Transverse colon (tissue), 4 donors: ENCODE measurements at regions not wholly inside any gene's neighbourhood (a gene's known extent, or its start where the extent isn't known, plus 50 kb on each side); places are given as distances from the start of the nearest gene placed in this dataset.

Source experiments
- CTCF ChIP-seq, 5 experiments: fragments of 200-600 bp in 3 of 5; fragments of 450-650 bp in 2 of 5; sonication (generic) in 3 of 5; IDR thresholded peaks; 1 replicate in 2 of 5; 2 replicates in 3 of 5; pipeline ENCODE4 v1.5.1; 2016 to 2017; ENCODE audit warnings: antibody characterized with exemption in 5 of 5, inconsistent platforms in 3 of 5, mild to moderate bottlenecking in 2 of 5, moderate library complexity in 1 of 5
- POLR2A ChIP-seq: fragments of 450-650 bp; IDR thresholded peaks from one replicate; pipeline ENCODE4 v1.6.1; 2016; ENCODE audit warnings: antibody characterized with exemption, mild to moderate bottlenecking, moderate library complexity
- POLR2AphosphoS5 ChIP-seq, 3 donors: sonication (generic); formaldehyde crosslinking; IDR thresholded peaks; one replicate each; pipeline ENCODE4 v1.6.1; 2016; ENCODE audit warnings: antibody characterized with exemption in 3 of 3

- TF ChIP-seq CTCF (IDR thresholded peaks at IDR 0.05), result no peak
- TF ChIP-seq POLR2A, result no peak
- no peak for TF ChIP-seq POLR2AphosphoS5 (IDR thresholded peaks at IDR 0.05)
Measured at GRCh38 chr16:65541646-65542045, 419.8 kb upstream of the CDH11 start.
